ENCODE measurements at regions not wholly inside any gene's neighbourhood (a gene's known extent, or its start where the extent isn't known, plus 50 kb on each side); places are given as distances from the start of the nearest gene placed in this dataset.

DNA sequence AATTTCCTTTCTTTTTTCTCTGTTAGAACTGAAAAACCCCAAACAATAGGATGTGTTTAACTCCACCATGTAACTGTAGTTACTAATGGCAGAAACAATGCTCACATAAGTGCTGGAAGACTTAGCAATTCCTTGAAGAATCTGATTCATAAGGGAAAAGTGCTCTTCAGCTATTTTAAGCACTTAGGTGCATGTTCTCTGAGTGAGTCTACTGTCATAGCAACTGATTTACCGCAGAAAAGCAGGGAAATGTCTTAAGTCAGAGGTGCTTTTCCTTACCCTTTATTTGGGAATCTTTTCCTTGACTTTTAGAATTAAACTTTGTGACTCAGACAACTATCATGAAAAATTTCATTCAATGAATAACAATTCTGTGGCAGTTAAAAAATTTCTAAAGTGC lies 65.4 kb upstream of the NABP1 start:
- TF ChIP-seq, protein P1, sequence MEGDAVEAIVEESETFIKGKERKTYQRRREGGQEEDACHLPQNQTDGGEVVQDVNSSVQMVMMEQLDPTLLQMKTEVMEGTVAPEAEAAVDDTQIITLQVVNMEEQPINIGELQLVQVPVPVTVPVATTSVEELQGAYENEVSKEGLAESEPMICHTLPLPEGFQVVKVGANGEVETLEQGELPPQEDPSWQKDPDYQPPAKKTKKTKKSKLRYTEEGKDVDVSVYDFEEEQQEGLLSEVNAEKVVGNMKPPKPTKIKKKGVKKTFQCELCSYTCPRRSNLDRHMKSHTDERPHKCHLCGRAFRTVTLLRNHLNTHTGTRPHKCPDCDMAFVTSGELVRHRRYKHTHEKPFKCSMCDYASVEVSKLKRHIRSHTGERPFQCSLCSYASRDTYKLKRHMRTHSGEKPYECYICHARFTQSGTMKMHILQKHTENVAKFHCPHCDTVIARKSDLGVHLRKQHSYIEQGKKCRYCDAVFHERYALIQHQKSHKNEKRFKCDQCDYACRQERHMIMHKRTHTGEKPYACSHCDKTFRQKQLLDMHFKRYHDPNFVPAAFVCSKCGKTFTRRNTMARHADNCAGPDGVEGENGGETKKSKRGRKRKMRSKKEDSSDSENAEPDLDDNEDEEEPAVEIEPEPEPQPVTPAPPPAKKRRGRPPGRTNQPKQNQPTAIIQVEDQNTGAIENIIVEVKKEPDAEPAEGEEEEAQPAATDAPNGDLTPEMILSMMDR (IDR thresholded peaks at IDR 0.05) = no peak
- no peak for TF ChIP-seq POLR2A (IDR thresholded peaks at IDR 0.05)

Measured in thyroid gland (tissue), 4 donors.